OCI-LY7 (cell line): ENCODE measurements at regions not wholly inside any gene's neighbourhood (a gene's known extent, or its start where the extent isn't known, plus 50 kb on each side); places are given as distances from the start of the nearest gene placed in this dataset.
"Not testable (repeated sequence)": the region's sequence is repeated elsewhere in the genome, so short reads cannot be mapped to it uniquely, and the experiment has no call there.

Source experiments
- BruUV-seq: library from RNA; stranded (reverse); fragments of 400-500 nt; replicated peaks from 2 replicates; lab custom pipeline; 2021; lab: Mats Ljungman, UMichigan
- CTCF ChIA-PET: fragments of 300-600 bp; sonication (Branson Sonifier 250); formaldehyde crosslinking; loops from one replicate; lab custom pipeline; 2022; ENCODE audit warnings: antibody characterized with exemption; ENCODE audit not compliant: unreplicated experiment; lab: Charles Lee
- POLR2A ChIA-PET: fragments of 300-600 bp; sonication (Branson Sonifier 250); formaldehyde crosslinking; loops from one replicate; lab custom pipeline; 2022; ENCODE audit warnings: antibody characterized with exemption; lab: Charles Lee
- DNase-seq: peaks from one replicate; pipeline ENCODE4 v3.0.0-alpha.2; 2015; ENCODE audit warnings: low spot score
- H2AFZ ChIP-seq: fragments of 200-600 bp; sonication (generic), shearing (Covaris generic); 2 replicates; pipeline ENCODE4 v1.6.1; 2014; ENCODE audit warnings: mild to moderate bottlenecking, antibody characterized with exemption, low read length, moderate library complexity
- H3K27ac ChIP-seq: fragments of 200-600 bp; sonication (generic); 2 replicates; pipeline ENCODE4 v1.5.1; 2014; ENCODE audit warnings: mixed run types, low read depth, mild to moderate bottlenecking, moderate library complexity, low read length, inconsistent platforms; ENCODE audit not compliant: poor library complexity, severe bottlenecking
- H3K36me3 ChIP-seq: fragments of 200-600 bp; sonication (generic); 2 replicates; pipeline ENCODE4 v1.6.1; 2014; ENCODE audit warnings: mild to moderate bottlenecking, antibody characterized with exemption, low read length, moderate library complexity, mixed read lengths; ENCODE audit not compliant: insufficient read depth
- H3K4me1 ChIP-seq: fragments of 200-600 bp; sonication (generic); 2 replicates; pipeline ENCODE4 v1.5.1; 2014; ENCODE audit warnings: mild to moderate bottlenecking, low read length; ENCODE audit not compliant: insufficient read depth, poor library complexity, severe bottlenecking
- H3K4me2 ChIP-seq: fragments of 200-600 bp; sonication (generic); 2 replicates; pipeline ENCODE4 v1.6.1; 2014; ENCODE audit warnings: mild to moderate bottlenecking, low read length
- H3K4me3 ChIP-seq: fragments of 200-600 bp; sonication (generic); 2 replicates; pipeline ENCODE4 v1.5.1; 2014; ENCODE audit warnings: mild to moderate bottlenecking, low read depth, low read length; ENCODE audit not compliant: poor library complexity, severe bottlenecking
- H3K79me2 ChIP-seq: fragments of 200-600 bp; sonication (generic); 2 replicates; pipeline ENCODE4 v1.6.1; 2016; ENCODE audit warnings: low read depth, mild to moderate bottlenecking, low read length, moderate library complexity, mixed read lengths; ENCODE audit not compliant: insufficient read depth
- H3K9me2 ChIP-seq: fragments of 200-600 bp; sonication (generic); 2 replicates; pipeline ENCODE4 v1.6.1; 2016; ENCODE audit warnings: mild to moderate bottlenecking, low read length, mixed read lengths; ENCODE audit not compliant: insufficient read depth
- H3K9me3 ChIP-seq: fragments of 200-600 bp; sonication (generic); 2 replicates; pipeline ENCODE4 v1.6.1; 2014; ENCODE audit warnings: mild to moderate bottlenecking, mixed run types, low read length, mixed read lengths
- H4K20me1 ChIP-seq: fragments of 200-600 bp; sonication (generic); 2 replicates; pipeline ENCODE4 v1.6.1; 2014; ENCODE audit warnings: mild to moderate bottlenecking, antibody characterized with exemption, low read length, moderate library complexity, mixed read lengths; ENCODE audit not compliant: insufficient read depth
- EZH2phosphoT487 ChIP-seq: fragments of 200-600 bp; sonication (generic); IDR thresholded peaks from 2 replicates; pipeline ENCODE4 v1.6.1; 2018; ENCODE audit warnings: low read depth, borderline replicate concordance, mild to moderate bottlenecking, mixed run types, antibody characterized with exemption, low read length, moderate library complexity, mixed read lengths
- intact Hi-C: fragments of 100-400 bp; cut with micrococcal nuclease; formaldehyde crosslinking; loops from one replicate; pipeline ENCODE4 v1.10.0; 2022; ENCODE audit not compliant: unreplicated experiment
- TF ChIP-seq, protein P1 (sequence below): fragments of 200-600 bp; sonication (generic); conservative IDR thresholded peaks from 2 replicates; pipeline ENCODE4 v1.5.1; 2014; ENCODE audit warnings: mild to moderate bottlenecking, antibody characterized with exemption, low read length, moderate library complexity, mixed read lengths

- H3K9me2 ChIP-seq: no peaks in the 10 kb centered on the region
- H3K27ac ChIP-seq: no peak overlapping the region
- no peaks in the 10 kb centered on the region for H3K79me2 ChIP-seq
- H3K4me3 ChIP-seq: no peak overlapping the region
- H2AFZ ChIP-seq: no peak overlapping the region
- TF ChIP-seq EZH2phosphoT487: no peak
- TF ChIP-seq, protein P1, sequence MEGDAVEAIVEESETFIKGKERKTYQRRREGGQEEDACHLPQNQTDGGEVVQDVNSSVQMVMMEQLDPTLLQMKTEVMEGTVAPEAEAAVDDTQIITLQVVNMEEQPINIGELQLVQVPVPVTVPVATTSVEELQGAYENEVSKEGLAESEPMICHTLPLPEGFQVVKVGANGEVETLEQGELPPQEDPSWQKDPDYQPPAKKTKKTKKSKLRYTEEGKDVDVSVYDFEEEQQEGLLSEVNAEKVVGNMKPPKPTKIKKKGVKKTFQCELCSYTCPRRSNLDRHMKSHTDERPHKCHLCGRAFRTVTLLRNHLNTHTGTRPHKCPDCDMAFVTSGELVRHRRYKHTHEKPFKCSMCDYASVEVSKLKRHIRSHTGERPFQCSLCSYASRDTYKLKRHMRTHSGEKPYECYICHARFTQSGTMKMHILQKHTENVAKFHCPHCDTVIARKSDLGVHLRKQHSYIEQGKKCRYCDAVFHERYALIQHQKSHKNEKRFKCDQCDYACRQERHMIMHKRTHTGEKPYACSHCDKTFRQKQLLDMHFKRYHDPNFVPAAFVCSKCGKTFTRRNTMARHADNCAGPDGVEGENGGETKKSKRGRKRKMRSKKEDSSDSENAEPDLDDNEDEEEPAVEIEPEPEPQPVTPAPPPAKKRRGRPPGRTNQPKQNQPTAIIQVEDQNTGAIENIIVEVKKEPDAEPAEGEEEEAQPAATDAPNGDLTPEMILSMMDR: no peak
- DNase-seq: no peak
- no TSS peak for BruUV-seq
- H3K36me3 ChIP-seq: no peaks in the 10 kb centered on the region
- CTCF ChIA-PET: no interaction called here
- no peaks in the 10 kb centered on the region for H4K20me1 ChIP-seq
- H3K9me3 ChIP-seq: no peaks in the 10 kb centered on the region
- intact Hi-C loops: no loop called here
- POLR2A ChIA-PET: no interaction called here
- H3K4me2 ChIP-seq: no peak overlapping the region
- no peaks in the 10 kb centered on the region for H3K4me1 ChIP-seq
Observed at GRCh38 chr6:51199105-51199552, 380.5 kb downstream of the TFAP2B start.

- H3K36me3 ChIP-seq: no peaks in the 10 kb centered on the region
- no peak overlapping the region for H3K4me3 ChIP-seq
- no peak for DNase-seq
- H4K20me1 ChIP-seq: no peaks in the 10 kb centered on the region
- CTCF ChIA-PET: no interaction called here
- no TSS peak for BruUV-seq
- no peaks in the 10 kb centered on the region for H3K9me3 ChIP-seq
- H3K4me2 ChIP-seq: no peak overlapping the region
- H2AFZ ChIP-seq: no peak overlapping the region
- H3K27ac ChIP-seq: no peak overlapping the region
- no peaks in the 10 kb centered on the region for H3K4me1 ChIP-seq
- POLR2A ChIA-PET: no interaction called here
- no peak for TF ChIP-seq EZH2phosphoT487
- TF ChIP-seq, protein P1: no peak
- intact Hi-C loops: no loop called here
- H3K79me2 ChIP-seq: no peaks in the 10 kb centered on the region
- H3K9me2 ChIP-seq: no peaks in the 10 kb centered on the region
Observed at GRCh38 chr6:51199733-51200260, 381.1 kb downstream of the TFAP2B start.

DNA sequence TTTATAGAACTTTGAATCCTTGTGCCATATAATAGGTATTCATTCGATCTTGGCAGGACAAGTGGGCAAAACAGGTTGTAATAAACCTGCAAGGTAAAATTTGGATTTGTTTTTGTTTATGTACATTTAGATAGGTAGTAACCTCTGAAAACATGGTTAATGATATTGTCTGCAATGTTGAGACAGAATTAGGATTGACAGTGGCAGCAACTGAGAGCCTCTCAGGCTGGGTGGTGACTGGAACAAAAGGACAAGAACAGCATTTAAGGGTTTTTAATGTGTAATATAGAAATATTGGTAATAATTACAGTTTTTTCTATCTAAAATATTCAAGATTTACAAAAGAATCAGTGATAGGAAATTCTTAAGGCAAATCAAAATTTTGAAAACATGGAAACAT is 382.0 kb downstream of the TFAP2B start:
- Histone ChIP-seq H3K4me3 (no peak overlapping the region), H3K9me2 (no peaks in the 10 kb centered on the region), H3K4me2 (no peak overlapping the region), H3K4me1 (no peaks in the 10 kb centered on the region), H4K20me1 (no peaks in the 10 kb centered on the region), H3K36me3 (no peaks in the 10 kb centered on the region), H2AFZ (no peak overlapping the region), H3K79me2 (no peaks in the 10 kb centered on the region), H3K27ac (no peak overlapping the region), H3K9me3 (no peaks in the 10 kb centered on the region)
- CTCF ChIA-PET: no interaction called here
- intact Hi-C loops: no loop called here
- no peak for DNase-seq
- TF ChIP-seq, protein P1: no peak
- TF ChIP-seq EZH2phosphoT487: no peak
- POLR2A ChIA-PET: no interaction called here
- no TSS peak for BruUV-seq

DNA sequence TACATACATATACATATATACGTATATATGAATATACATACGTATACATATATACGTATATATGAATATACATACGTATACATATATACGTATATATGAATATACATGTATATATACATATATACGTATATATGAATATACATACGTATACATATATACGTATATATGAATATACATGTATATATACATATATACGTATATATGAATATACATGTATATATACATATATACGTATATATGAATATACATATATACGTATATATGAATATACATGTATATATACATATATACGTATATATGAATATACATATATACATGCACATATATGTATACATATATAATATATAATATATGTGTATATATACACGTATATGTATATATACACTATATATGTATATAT is 384.0 kb downstream of the TFAP2B start:
- H3K4me2 ChIP-seq, intact Hi-C loops, H3K9me2 ChIP-seq, H2AFZ ChIP-seq, H4K20me1 ChIP-seq, H3K4me3 ChIP-seq, CTCF ChIA-PET, BruUV-seq, H3K36me3 ChIP-seq, POLR2A ChIA-PET, DNase-seq, H3K27ac ChIP-seq, H3K79me2 ChIP-seq, H3K9me3 ChIP-seq, H3K4me1 ChIP-seq: not testable (repeated sequence)
